A549 (cell line): ENCODE measurements at regions not wholly inside any gene's neighbourhood (a gene's known extent, or its start where the extent isn't known, plus 50 kb on each side); places are given as distances from the start of the nearest gene placed in this dataset.

ENCODE experiments used
- ATAC-seq, 2 experiments: fragments of 200-7000 bp in 1 of 2; fragments of >200 bp in 1 of 2; cut with Nextera tagmentation in 1 of 2; cut with Tn5 transposase in 1 of 2; 3 replicates each; pipeline versions ENCODE4 v1.8.0 to v1.9.1; 2018 to 2020; ENCODE audit warnings: mild to moderate bottlenecking in 1 of 2, moderate library complexity in 1 of 2
- CTCF ChIA-PET: fragments of 300-600 bp; sonication (Branson Sonifier 250); formaldehyde crosslinking; extraction: SDS; loops from one replicate; lab custom pipeline; 2021; ENCODE audit warnings: antibody characterized with exemption, inconsistent platforms; lab: Yijun Ruan, JAX
- POLR2A ChIA-PET: fragments of 350-600 bp; formaldehyde crosslinking; extraction: SDS; loops from one replicate; lab custom pipeline; 2021; ENCODE audit warnings: antibody characterized with exemption, inconsistent platforms; lab: Yijun Ruan, JAX
- DNase-seq, 2 experiments: peaks; one replicate each; pipeline versions ENCODE4 v3.0.0 to v3.0.0-alpha.2; 2011 to 2016; ENCODE audit warnings: low read depth in 1 of 2, low spot score in 1 of 2
- FAIRE-seq: peaks from 2 replicates; lab custom pipeline; 2011; peaks lifted over from hg19 to GRCh38; lab: Jason Lieb, UNC
- H3K27ac ChIP-seq, 2 experiments: fragments of >200 bp; sonication (Bioruptor Twin); formaldehyde crosslinking; 3 replicates each; pipeline ENCODE4 v1.5.1; 2016 to 2017
- H3K4me1 ChIP-seq: fragments of >200 bp; sonication (Bioruptor Twin); formaldehyde crosslinking; 3 replicates; pipeline ENCODE4 v1.6.1; 2016
- H3K4me2 ChIP-seq: fragments of >200 bp; sonication (Bioruptor Twin); formaldehyde crosslinking; 3 replicates; pipeline ENCODE4 v1.6.1; 2016
- H3K4me3 ChIP-seq: fragments of >200 bp; sonication (Bioruptor Twin); formaldehyde crosslinking; 3 replicates; pipeline ENCODE4 v1.5.1; 2016
- H3K9me3 ChIP-seq: fragments of >200 bp; sonication (Bioruptor Twin); formaldehyde crosslinking; 3 replicates; pipeline ENCODE4 v1.6.1; 2016
- BCL3 ChIP-seq: fragments of >200 bp; sonication (Bioruptor Twin); formaldehyde crosslinking; IDR thresholded peaks from 3 replicates; pipeline ENCODE4 v1.6.1; 2016
- CBX2 ChIP-seq: fragments of 200-600 bp; sonication (generic); IDR thresholded peaks from 2 replicates; pipeline ENCODE4 v1.6.1; 2016; ENCODE audit warnings: low read depth, mild to moderate bottlenecking, borderline replicate concordance
- CEBPB ChIP-seq, 2 experiments: fragments of >200 bp in 1 of 2; sonication (Bioruptor Twin) in 1 of 2; formaldehyde crosslinking in 1 of 2; IDR thresholded peaks; 2 replicates each; pipeline ENCODE4 v1.6.1; 2012 to 2016
- CHD2 ChIP-seq: fragments of 150-350 bp; IDR thresholded peaks from 2 replicates; pipeline ENCODE4 v1.6.1; 2014; ENCODE audit warnings: low read length; ENCODE audit not compliant: partially characterized antibody
- CTCF ChIP-seq: fragments of >200 bp; sonication (Bioruptor Twin); formaldehyde crosslinking; IDR thresholded peaks from 3 replicates; pipeline ENCODE4 v1.5.1; 2016
- E2F6 ChIP-seq: IDR thresholded peaks from 2 replicates; pipeline ENCODE4 v1.6.1; 2012; ENCODE audit warnings: low read depth, borderline replicate concordance
- EP300 ChIP-seq, 2 experiments: fragments of >200 bp; sonication (Bioruptor Twin); formaldehyde crosslinking; IDR thresholded peaks; 2 replicates in 1 of 2; 3 replicates in 1 of 2; pipeline ENCODE4 v1.6.1; 2016 to 2017
- HDAC2 ChIP-seq: fragments of 200-600 bp; sonication (generic); IDR thresholded peaks from 2 replicates; pipeline ENCODE4 v1.6.1; 2016
- HOXA7 ChIP-seq: fragments of 250-450 bp; sonication (Bioruptor Pico); IDR thresholded peaks from 2 replicates; pipeline ENCODE4 v1.5.0; 2020; ENCODE audit warnings: mild to moderate bottlenecking, moderate library complexity
- HOXB13 ChIP-seq: fragments of 250-450 bp; sonication (Bioruptor Pico); IDR thresholded peaks from 2 replicates; pipeline ENCODE4 v1.5.0; 2020; ENCODE audit warnings: low read depth, mild to moderate bottlenecking, moderate library complexity
- HOXB5 ChIP-seq: fragments of 250-450 bp; sonication (Bioruptor Pico); IDR thresholded peaks from 2 replicates; pipeline ENCODE4 v1.5.0; 2020; ENCODE audit warnings: mild to moderate bottlenecking, moderate library complexity
- KDM1A ChIP-seq: fragments of 200-600 bp; sonication (generic); IDR thresholded peaks from 2 replicates; pipeline ENCODE4 v1.6.1; 2016; ENCODE audit warnings: low read depth, mild to moderate bottlenecking
- MAFK ChIP-seq: fragments of 450-650 bp; IDR thresholded peaks from 2 replicates; pipeline ENCODE4 v1.6.1; 2014; ENCODE audit not compliant: partially characterized antibody
- MAZ ChIP-seq: fragments of 150-350 bp; IDR thresholded peaks from 2 replicates; pipeline ENCODE4 v1.6.1; 2014; ENCODE audit warnings: antibody characterized with exemption, low read depth, low read length, borderline replicate concordance
- MYC ChIP-seq: IDR thresholded peaks from 2 replicates; pipeline ENCODE4 v1.6.1; 2012; ENCODE audit warnings: mild to moderate bottlenecking, inconsistent platforms, low read length, improper control_type of control experiment, borderline replicate concordance
- NPAS2 ChIP-seq: fragments of 250-450 bp; sonication (Bioruptor Pico); IDR thresholded peaks from 2 replicates; pipeline ENCODE4 v1.8.0; 2022; ENCODE audit warnings: mild to moderate bottlenecking, moderate library complexity, borderline replicate concordance
- NR3C1 ChIP-seq: fragments of >200 bp; sonication (Bioruptor Twin); formaldehyde crosslinking; IDR thresholded peaks from 3 replicates; pipeline ENCODE4 v1.6.1; 2017
- PBX3 ChIP-seq: IDR thresholded peaks from 2 replicates; pipeline ENCODE4 v1.6.1; 2012
- PHF8 ChIP-seq: fragments of 200-600 bp; sonication (generic); IDR thresholded peaks from 2 replicates; pipeline ENCODE4 v1.6.1; 2016; ENCODE audit warnings: low read depth, mild to moderate bottlenecking, antibody characterized with exemption, moderate library complexity, borderline replicate concordance
- POLR2A ChIP-seq: IDR thresholded peaks from 2 replicates; pipeline ENCODE4 v1.6.1; 2012; ENCODE audit warnings: mild to moderate bottlenecking, low read length
- RAD21 ChIP-seq, 2 experiments: fragments of >200 bp in 1 of 2; sonication (Bioruptor Twin) in 1 of 2; formaldehyde crosslinking in 1 of 2; IDR thresholded peaks in 1 of 2; conservative IDR thresholded peaks in 1 of 2; 2 replicates in 1 of 2; 3 replicates in 1 of 2; pipeline ENCODE4 v1.6.1; 2012 to 2018; ENCODE audit warnings: inconsistent platforms in 1 of 2
- ZFP36 ChIP-seq: fragments of 450-650 bp; IDR thresholded peaks from 2 replicates; pipeline ENCODE4 v1.6.1; 2014; ENCODE audit warnings: borderline replicate concordance; ENCODE audit not compliant: partially characterized antibody
- ZSCAN20 ChIP-seq: fragments of 250-450 bp; sonication (Bioruptor Pico); IDR thresholded peaks from 2 replicates; pipeline ENCODE4 v1.8.0; 2022; ENCODE audit warnings: mild to moderate bottlenecking, moderate library complexity
- WGBS: methylation state at CpG from one replicate; pipeline ENCODE4 v1.1.6; 2017; ENCODE audit errors: missing lambda C conversion rate; 5-methylcytosine and 5-hydroxymethylcytosine counted together

- WGBS = 10% methylated on average over 2 of the region's 2 CpGs
- ATAC-seq (no peak), FAIRE-seq (no peak), DNase-seq (no peak)
- Histone ChIP-seq H3K4me2 (no peak overlapping the region), H3K27ac (no peak overlapping the region), H3K4me3 (no peak overlapping the region), H3K4me1 (no peaks in the 10 kb centered on the region), H3K9me3 (no peaks in the 10 kb centered on the region)
- TF ChIP-seq PBX3 (no peak), NPAS2 (CRISPR knock-in tag) (no peak), MAFK (peak; percentile 85)
- ChIA-PET CTCF (no interaction called here), POLR2A (no interaction called here)
Observed at GRCh38 chr4:116906758-116907157, 178.6 kb downstream of the TRAM1L1 start.

GRCh38 chr4:116899561-116899960 is 185.8 kb downstream of the TRAM1L1 start:
- no peak for DNase-seq
- ATAC-seq = no peak
- no peak overlapping the region for H3K4me2 ChIP-seq
- no peaks in the 10 kb centered on the region for H3K9me3 ChIP-seq
- CTCF ChIA-PET = no interaction called here
- FAIRE-seq = no peak
- no peak for TF ChIP-seq HOXB5 (CRISPR knock-in tag)
- no peak for TF ChIP-seq CBX2
- TF ChIP-seq POLR2A = no peak
- no peak for TF ChIP-seq MYC
- no peak for TF ChIP-seq CEBPB (IDR thresholded peaks at IDR 0.05)
- no peak for TF ChIP-seq BCL3
- TF ChIP-seq KDM1A = no peak
- TF ChIP-seq HOXB13 (CRISPR knock-in tag) = no peak
- no peak for TF ChIP-seq CHD2
- TF ChIP-seq NR3C1 = no peak
- no peak for TF ChIP-seq MAZ
- no peak for TF ChIP-seq RAD21 (conservative IDR thresholded peaks at IDR 0.05 in 1 of 2, IDR thresholded peaks at IDR 0.05 in 1 of 2)
- TF ChIP-seq PHF8 = no peak
- no peak for TF ChIP-seq ZSCAN20 (CRISPR knock-in tag)
- TF ChIP-seq HOXA7 (CRISPR knock-in tag) = no peak
- no peak for TF ChIP-seq ZFP36
- no peak for TF ChIP-seq CTCF
- POLR2A ChIA-PET = no interaction called here
- 23% methylated on average over 1 of the region's 1 CpG for WGBS
- no peak overlapping the region for H3K27ac ChIP-seq
- no peak overlapping the region for H3K4me3 ChIP-seq
- H3K4me1 ChIP-seq = no peaks in the 10 kb centered on the region

- ChIA-PET CTCF (no interaction called here), POLR2A (no interaction called here)
- no peak for FAIRE-seq
- Histone ChIP-seq H3K4me3 (no peak overlapping the region), H3K4me2 (no peak overlapping the region), H3K27ac (no peak overlapping the region), H3K4me1 (no peaks in the 10 kb centered on the region), H3K9me3 (no peaks in the 10 kb centered on the region)
- TF ChIP-seq CHD2 = no peak
- no peak for TF ChIP-seq E2F6
- TF ChIP-seq PBX3 = no peak
- TF ChIP-seq MAZ = no peak
- TF ChIP-seq EP300 (IDR thresholded peaks at IDR 0.05) = no peak
- TF ChIP-seq HDAC2 = no peak
- no peak for ATAC-seq
- no peak for DNase-seq
Observed at GRCh38 chr4:116885579-116885978, 199.8 kb downstream of the TRAM1L1 start.
